Activated CD4-positive, alpha-beta memory T cell treated with anti-CD3 and anti-CD28 coated beads for 36 hours (primary cell): ENCODE measurements at regions not wholly inside any gene's neighbourhood (a gene's known extent, or its start where the extent isn't known, plus 50 kb on each side); places are given as distances from the start of the nearest gene placed in this dataset.

Source experiments
- CTCF ChIA-PET: fragments of 350-600 bp; sonication (Branson Sonifier 250); formaldehyde crosslinking; loops from one replicate; lab custom pipeline; 2021; ENCODE audit warnings: antibody characterized with exemption, inconsistent platforms; lab: Charles Lee
- POLR2A ChIA-PET: fragments of 350-600 bp; sonication (Branson Sonifier 250); formaldehyde crosslinking; loops from one replicate; lab custom pipeline; 2021; ENCODE audit warnings: antibody characterized with exemption; lab: Charles Lee
- DNase-seq: peaks from one replicate; pipeline ENCODE4 v3.0.0-alpha.2; 2020
- H3K27ac Mint-ChIP-seq: one replicate; pipeline ENCODE4 v1.8.0; 2021; ENCODE audit warnings: mixed read lengths
- H3K27me3 Mint-ChIP-seq: one replicate; pipeline ENCODE4 v1.8.0; 2021; ENCODE audit warnings: mixed read lengths
- H3K36me3 Mint-ChIP-seq: one replicate; pipeline ENCODE4 v1.8.0; 2021; ENCODE audit warnings: mixed read lengths
- H3K4me1 Mint-ChIP-seq: one replicate; pipeline ENCODE4 v1.8.0; 2021; ENCODE audit warnings: low read depth, mixed read lengths
- H3K4me3 Mint-ChIP-seq: one replicate; pipeline ENCODE4 v1.8.0; 2021; ENCODE audit warnings: mild to moderate bottlenecking, mixed read lengths
- H3K9me3 Mint-ChIP-seq: one replicate; pipeline ENCODE4 v1.8.0; 2021; ENCODE audit warnings: mixed read lengths
- intact Hi-C: fragments of 100-400 bp; cut with micrococcal nuclease; formaldehyde crosslinking; loops from one replicate; pipeline ENCODE4 v1.15.1; 2023

DNA sequence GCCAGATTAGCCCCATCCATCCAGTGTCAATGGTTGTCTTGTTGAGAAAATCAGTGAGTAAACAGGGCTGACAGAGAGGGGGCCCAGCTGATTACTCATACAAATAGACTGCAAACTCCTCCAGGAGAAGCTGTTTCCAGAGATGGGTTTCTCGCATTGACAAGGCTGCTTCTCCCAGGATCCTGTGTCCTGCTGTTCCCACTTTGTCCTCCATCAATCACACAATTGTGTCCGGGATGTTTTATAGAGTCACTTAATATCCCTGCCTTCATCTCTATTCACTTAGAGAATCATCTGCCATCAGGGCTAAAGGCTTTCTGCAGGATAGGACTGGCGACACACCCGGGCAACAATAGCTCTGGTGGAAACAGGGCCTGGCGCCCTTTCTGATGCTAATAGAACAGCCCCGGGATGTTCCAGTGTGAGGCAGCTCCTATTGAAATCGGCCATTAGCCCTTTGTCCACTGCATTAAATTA is 71.7 kb upstream of the TBCA start:
- Mint-ChIP-seq H3K27me3 (peaks cover 46% of the 10 kb centered on the region), H3K36me3 (no peaks in the 10 kb centered on the region), H3K4me3 (no peak overlapping the region), H3K27ac (no peak overlapping the region), H3K4me1 (peaks cover 14% of the 10 kb centered on the region), H3K9me3 (no peaks in the 10 kb centered on the region)
- ChIA-PET POLR2A (no interaction called here), CTCF (no interaction called here)
- intact Hi-C loops: no loop called here
- DNase-seq: no peak

DNA sequence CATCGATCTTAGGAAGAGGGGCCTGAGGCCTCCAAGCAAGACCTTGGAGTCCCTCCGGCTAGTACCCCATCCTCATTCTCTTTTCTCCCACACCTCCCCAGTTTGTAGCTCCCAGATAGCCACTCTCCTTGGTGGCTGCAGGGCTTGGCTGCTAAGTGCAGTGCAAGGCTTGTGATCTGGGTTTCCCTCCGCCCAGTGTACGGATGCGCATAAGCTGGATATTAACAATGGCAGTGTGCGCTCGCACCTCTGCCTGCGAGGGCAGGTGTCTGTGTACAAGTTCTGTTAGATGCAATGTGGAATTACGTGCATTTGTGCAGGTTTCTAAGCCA is 71.0 kb upstream of the TBCA start:
- POLR2A ChIA-PET: no interaction called here
- Mint-ChIP-seq H3K27me3 (peaks cover 48% of the 10 kb centered on the region), H3K4me3 (no peak overlapping the region), H3K4me1 (peaks cover 11% of the 10 kb centered on the region), H3K36me3 (no peaks in the 10 kb centered on the region), H3K9me3 (no peaks in the 10 kb centered on the region), H3K27ac (no peak overlapping the region)
- intact Hi-C loops: no loop called here
- CTCF ChIA-PET: no interaction called here
- DNase-seq: no peak

DNA sequence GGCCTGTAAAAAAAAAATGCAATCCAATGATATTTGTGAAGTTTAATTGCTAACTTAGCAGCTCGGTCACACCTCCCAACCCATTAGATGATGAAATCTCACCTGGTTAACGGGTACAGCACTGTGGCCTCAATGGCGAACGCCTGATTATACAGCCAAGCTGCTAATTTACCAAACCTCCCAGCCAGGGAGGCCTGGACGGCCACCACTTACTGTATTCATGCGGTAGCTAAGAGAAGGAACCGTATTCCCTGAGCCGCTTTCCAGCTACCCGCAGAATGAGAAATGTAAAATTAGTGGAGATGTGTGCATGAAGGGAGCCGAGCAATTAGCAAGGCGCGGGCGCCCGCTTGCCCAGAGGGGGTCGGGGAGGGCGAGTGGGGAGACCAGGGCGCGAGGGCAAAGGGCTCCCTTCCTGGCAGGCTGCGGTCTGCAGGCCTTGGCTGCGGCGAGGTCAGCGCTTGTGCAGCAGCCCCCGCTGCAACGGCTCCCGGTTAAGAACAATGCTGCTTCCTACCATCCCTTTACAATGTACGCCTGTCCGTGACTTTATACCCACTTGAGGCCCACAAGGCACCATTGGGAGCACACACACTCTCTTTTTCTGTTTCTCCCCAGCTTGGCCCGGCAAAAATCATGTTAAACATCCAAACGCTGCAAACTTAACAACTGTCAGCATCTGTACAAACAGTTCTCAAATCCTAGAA is 70.4 kb upstream of the TBCA start:
- intact Hi-C loops: no loop called here
- Mint-ChIP-seq H3K4me1 (peaks cover 11% of the 10 kb centered on the region), H3K27me3 (peaks cover 50% of the 10 kb centered on the region), H3K36me3 (no peaks in the 10 kb centered on the region), H3K4me3 (no peak overlapping the region), H3K9me3 (no peaks in the 10 kb centered on the region), H3K27ac (no peak overlapping the region)
- CTCF ChIA-PET: no interaction called here
- POLR2A ChIA-PET: no interaction called here
- DNase-seq: no peak

DNA sequence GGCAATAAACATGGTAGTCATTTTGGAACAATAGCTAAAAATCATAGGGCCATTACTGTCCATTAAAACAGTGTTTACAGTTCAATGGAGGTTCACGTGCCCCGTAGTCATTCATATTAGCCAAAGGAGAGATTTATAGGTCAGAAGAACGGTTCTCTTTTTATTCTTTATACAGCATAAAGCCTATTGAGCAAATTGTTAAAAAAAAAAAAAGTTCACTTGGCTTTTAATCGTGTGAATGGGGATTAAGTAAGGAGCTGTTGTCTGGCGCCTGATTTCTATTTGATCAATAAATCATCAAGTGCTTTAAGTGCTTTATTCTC is 69.1 kb upstream of the TBCA start:
- peaks cover 7% of the 10 kb centered on the region for H3K4me1 Mint-ChIP-seq
- CTCF ChIA-PET: interaction anchor here (0.6 kb wide), 1 partner anchor 107 kb away, joined by 3 read pairs; no protein-coding TSS in a partner anchor
- no peaks in the 10 kb centered on the region for H3K36me3 Mint-ChIP-seq
- H3K27me3 Mint-ChIP-seq: peaks cover 45% of the 10 kb centered on the region
- DNase-seq: no peak
- POLR2A ChIA-PET: no interaction called here
- no peaks in the 10 kb centered on the region for H3K9me3 Mint-ChIP-seq
- H3K4me3 Mint-ChIP-seq: no peak overlapping the region
- H3K27ac Mint-ChIP-seq: no peak overlapping the region
- intact Hi-C loops: no loop called here

DNA sequence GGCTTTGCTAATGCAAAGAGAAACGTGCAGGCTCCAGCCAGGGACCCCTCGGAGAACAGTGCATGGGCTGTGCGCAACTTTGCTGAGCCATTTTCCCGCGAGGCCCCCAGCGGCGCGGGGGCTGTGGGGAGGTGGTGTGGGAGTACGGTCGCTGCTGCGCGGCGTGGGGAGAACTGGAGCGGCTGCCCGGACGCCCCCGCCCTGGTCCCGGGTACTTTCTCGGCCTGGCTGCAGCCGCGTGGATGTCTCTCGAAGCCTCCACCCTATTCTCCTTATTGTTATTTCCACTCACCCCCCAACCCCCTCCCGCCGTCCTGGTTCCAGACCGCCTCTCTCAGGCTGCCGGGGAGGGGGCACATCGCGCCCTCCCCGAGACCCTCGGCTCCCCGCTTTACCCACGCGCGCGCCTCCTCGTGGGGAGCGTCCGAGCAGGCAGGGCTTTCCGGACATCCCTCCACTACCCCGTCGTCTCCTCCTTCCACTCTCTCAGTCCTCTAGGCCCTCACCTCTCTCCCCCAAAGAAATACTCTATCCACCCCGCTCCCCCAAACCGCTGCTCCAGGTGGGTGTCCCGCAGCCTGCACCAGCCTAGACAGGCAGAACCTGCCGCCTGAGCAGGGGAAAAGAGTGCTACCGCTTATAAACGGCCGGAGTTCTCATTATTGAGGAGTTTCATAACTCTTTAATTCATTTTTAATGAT is 68.6 kb upstream of the TBCA start:
- DNase-seq: no peak
- H3K9me3 Mint-ChIP-seq: no peaks in the 10 kb centered on the region
- CTCF ChIA-PET: no interaction called here
- peaks cover 43% of the 10 kb centered on the region for H3K27me3 Mint-ChIP-seq
- peaks cover 7% of the 10 kb centered on the region for H3K4me1 Mint-ChIP-seq
- POLR2A ChIA-PET: interaction anchor here (1.2 kb wide), 1 partner anchor 75 kb away, joined by 3 read pairs; no protein-coding TSS in a partner anchor
- peak overlapping the region; percentile 4 for H3K4me3 Mint-ChIP-seq
- intact Hi-C loops: no loop called here
- H3K36me3 Mint-ChIP-seq: no peaks in the 10 kb centered on the region
- no peak overlapping the region for H3K27ac Mint-ChIP-seq

DNA sequence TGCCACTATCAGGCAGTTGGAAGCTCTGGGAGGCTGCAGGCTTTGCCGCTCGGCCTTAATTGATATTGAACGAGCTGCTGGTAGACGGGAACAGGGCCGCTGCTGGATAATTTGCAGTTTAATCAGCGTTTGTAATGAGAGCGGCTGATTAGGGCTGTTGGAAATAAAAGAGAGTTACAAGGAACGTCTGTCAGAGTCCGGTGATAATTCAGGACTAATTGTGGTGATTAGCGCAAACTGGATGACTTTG is 68.2 kb upstream of the TBCA start:
- H3K4me3 Mint-ChIP-seq: peak overlapping the region; percentile 4
- DNase-seq: no peak
- peaks cover 7% of the 10 kb centered on the region for H3K4me1 Mint-ChIP-seq
- POLR2A ChIA-PET: interaction anchor here (1.2 kb wide), 1 partner anchor 74 kb away, joined by 3 read pairs; no protein-coding TSS in a partner anchor
- H3K9me3 Mint-ChIP-seq: no peaks in the 10 kb centered on the region
- CTCF ChIA-PET: no interaction called here
- no peaks in the 10 kb centered on the region for H3K36me3 Mint-ChIP-seq
- peaks cover 41% of the 10 kb centered on the region for H3K27me3 Mint-ChIP-seq
- intact Hi-C loops: no loop called here
- H3K27ac Mint-ChIP-seq: no peak overlapping the region

DNA sequence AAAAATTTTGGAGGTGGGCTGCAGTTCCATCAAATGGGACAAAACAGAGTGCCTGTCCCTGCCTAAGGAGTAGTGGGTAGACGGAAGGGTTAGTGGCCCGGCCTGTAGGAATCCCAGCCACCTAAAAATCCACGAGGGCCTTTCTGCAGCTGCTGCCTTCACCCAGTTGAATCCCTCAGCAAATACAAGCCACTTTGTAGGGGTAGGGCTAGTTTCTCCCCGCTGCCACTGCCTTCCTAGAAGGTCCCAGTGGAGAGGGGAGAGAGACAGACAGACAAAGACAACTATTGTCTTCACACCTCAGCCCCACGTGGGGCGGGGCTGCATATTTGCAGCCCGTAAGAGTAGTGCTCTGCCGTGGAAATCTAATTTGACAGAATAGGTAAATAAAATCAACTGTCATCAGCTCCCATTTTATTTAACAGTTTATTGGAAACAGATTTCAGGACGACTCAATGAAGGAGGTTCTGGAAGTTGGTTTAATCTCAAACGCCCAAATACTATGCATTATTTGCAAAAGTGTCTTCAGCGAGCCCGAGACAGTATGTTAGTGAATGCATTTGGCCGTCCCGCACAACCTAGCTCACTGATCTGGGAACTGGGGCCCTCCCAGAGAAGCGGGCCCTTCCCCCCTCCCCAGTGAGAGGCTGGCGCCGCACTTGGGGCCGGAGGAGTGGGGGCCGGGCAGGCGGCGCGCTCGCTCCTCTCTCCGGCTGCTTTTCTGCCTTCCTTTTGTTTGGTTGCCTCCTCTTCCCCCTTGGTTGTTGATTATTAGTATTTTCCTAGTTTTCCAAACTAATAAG is 67.6 kb upstream of the TBCA start:
- Mint-ChIP-seq H3K27me3 (peaks cover 41% of the 10 kb centered on the region), H3K27ac (no peak overlapping the region), H3K4me3 (peak overlapping the region; percentile 4), H3K9me3 (no peaks in the 10 kb centered on the region), H3K36me3 (no peaks in the 10 kb centered on the region), H3K4me1 (peaks cover 7% of the 10 kb centered on the region)
- DNase-seq: no peak
- POLR2A ChIA-PET: interaction anchor here (1.2 kb wide), 1 partner anchor 74 kb away, joined by 3 read pairs; no protein-coding TSS in a partner anchor
- CTCF ChIA-PET: no interaction called here
- intact Hi-C loops: no loop called here

DNA sequence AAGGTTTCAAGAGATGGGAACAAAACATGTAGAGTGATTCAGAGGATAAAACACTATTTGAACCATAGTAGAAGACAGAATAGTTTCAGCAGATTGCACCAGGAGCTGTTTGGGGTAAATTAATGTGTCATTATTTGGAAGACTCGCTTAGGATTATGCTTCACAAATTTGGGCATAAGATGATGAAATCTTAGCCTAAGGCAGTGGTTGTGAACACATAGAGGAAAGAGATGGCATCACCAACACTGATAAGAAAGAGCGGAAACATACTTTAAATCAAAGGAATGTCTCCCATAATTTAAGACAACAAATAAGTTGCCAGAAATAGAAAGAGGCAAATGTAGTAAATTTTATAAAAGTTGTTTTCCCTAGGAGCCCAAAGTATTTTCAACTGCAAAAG is 66.1 kb upstream of the TBCA start:
- Mint-ChIP-seq H3K27ac (no peak overlapping the region), H3K4me3 (no peak overlapping the region), H3K27me3 (peaks cover 38% of the 10 kb centered on the region), H3K9me3 (no peaks in the 10 kb centered on the region), H3K36me3 (no peaks in the 10 kb centered on the region), H3K4me1 (peaks cover 7% of the 10 kb centered on the region)
- CTCF ChIA-PET: interaction anchor here (1.3 kb wide), 1 partner anchor 27 kb away, joined by 3 read pairs; no protein-coding TSS in a partner anchor
- no peak for DNase-seq
- POLR2A ChIA-PET: no interaction called here
- intact Hi-C loops: no loop called here

DNA sequence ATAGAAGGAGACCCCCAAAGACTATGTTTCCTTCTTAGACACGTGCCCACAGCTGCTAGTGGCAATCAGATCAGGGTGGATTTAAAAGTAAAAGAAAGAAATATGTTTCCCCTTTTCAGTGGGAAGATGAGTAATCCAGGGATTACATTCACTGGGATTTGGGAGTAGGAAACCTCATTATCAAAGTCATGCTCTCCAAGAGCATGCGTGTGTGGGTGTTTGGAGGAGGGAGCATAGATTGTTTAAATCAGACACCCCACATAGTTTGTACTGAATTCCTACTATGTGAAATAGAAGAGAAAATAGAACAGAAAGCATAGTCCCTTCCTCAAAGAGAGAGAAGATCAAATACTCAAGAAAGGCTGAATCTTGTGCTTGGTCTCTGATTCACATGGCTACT is 65.5 kb upstream of the TBCA start:
- intact Hi-C loops: no loop called here
- ChIA-PET POLR2A (no interaction called here), CTCF (interaction anchor here (1.3 kb wide), 1 partner anchor 27 kb away, joined by 3 read pairs; no protein-coding TSS in a partner anchor)
- DNase-seq: no peak
- no peaks in the 10 kb centered on the region for H3K9me3 Mint-ChIP-seq
- no peaks in the 10 kb centered on the region for H3K36me3 Mint-ChIP-seq
- peaks cover 7% of the 10 kb centered on the region for H3K4me1 Mint-ChIP-seq
- no peak overlapping the region for H3K27ac Mint-ChIP-seq
- peaks cover 33% of the 10 kb centered on the region for H3K27me3 Mint-ChIP-seq
- H3K4me3 Mint-ChIP-seq: no peak overlapping the region

DNA sequence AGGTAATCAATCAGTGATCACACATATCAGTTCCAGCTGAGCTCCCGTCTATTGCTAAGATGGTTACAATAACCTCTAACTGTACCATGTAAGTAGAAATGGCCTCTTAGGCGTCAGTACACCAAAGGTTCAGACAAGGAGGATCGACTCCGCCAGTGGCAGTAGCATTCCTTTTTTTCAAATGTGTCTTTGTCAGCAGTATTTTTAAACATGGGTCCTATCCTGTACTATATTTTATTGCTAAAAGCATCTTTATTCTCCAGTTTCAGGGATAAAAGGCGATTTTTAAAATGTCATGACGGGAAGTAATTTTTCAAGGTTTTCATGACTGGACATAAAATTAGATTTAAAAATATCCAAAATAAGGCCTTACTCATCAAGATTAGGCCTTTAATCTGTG is 64.8 kb upstream of the TBCA start:
- ChIA-PET CTCF (no interaction called here), POLR2A (no interaction called here)
- Mint-ChIP-seq H3K9me3 (no peaks in the 10 kb centered on the region), H3K4me1 (peaks cover 7% of the 10 kb centered on the region), H3K4me3 (no peak overlapping the region), H3K27ac (no peak overlapping the region), H3K27me3 (peaks cover 29% of the 10 kb centered on the region), H3K36me3 (no peaks in the 10 kb centered on the region)
- DNase-seq: no peak
- intact Hi-C loops: no loop called here

DNA sequence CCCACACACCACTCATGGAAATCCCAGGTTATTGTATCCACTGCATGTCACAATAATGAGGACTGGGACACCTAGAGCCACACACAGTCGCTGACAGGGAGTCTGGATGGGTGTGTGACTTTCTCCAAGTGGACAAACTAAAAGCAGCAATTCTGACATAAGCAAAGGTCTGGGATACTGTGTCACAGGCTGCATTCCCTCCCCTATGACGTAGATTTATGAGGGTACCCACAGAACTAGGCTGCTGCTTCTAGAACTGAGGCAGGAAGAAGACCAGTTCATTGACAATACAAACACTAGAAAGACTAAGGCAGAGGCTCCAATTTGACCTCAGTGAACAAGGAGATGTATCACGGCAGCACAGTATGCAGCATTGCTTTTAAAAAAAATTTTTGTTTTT is 63.6 kb upstream of the TBCA start:
- no peaks in the 10 kb centered on the region for H3K9me3 Mint-ChIP-seq
- CTCF ChIA-PET: no interaction called here
- intact Hi-C loops: no loop called here
- peaks cover 2% of the 10 kb centered on the region for H3K4me1 Mint-ChIP-seq
- DNase-seq: no peak
- H3K27me3 Mint-ChIP-seq: peaks cover 21% of the 10 kb centered on the region
- POLR2A ChIA-PET: no interaction called here
- H3K36me3 Mint-ChIP-seq: no peaks in the 10 kb centered on the region
- no peak overlapping the region for H3K27ac Mint-ChIP-seq
- H3K4me3 Mint-ChIP-seq: no peak overlapping the region

DNA sequence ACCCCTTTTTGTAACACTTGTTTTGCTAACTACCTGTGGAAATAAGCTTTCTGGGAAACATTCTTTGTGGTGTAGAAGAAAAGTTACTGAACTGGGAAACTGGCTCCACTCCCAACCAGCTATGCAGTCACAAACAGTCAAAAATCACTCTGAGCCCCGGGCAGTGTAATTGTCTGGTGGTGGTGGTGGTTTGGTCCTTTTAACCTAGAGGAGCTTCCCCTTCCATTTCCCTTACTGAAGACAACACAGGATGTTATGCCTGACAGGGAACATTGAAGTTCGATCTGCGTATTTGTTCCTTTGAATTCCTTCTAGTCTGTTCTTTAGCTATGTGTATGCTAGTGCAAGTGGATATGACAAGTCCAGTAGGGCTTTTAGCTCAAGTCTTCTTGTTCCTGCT is 56.8 kb upstream of the TBCA start:
- Mint-ChIP-seq H3K27ac (no peak overlapping the region), H3K4me1 (no peaks in the 10 kb centered on the region), H3K27me3 (peaks cover 15% of the 10 kb centered on the region), H3K4me3 (no peak overlapping the region), H3K9me3 (no peaks in the 10 kb centered on the region), H3K36me3 (no peaks in the 10 kb centered on the region)
- CTCF ChIA-PET: no interaction called here
- no peak for DNase-seq
- POLR2A ChIA-PET: no interaction called here
- intact Hi-C loops: no loop called here
